Neural progenitor cell (in vitro differentiated cells): ENCODE measurements at regions not wholly inside any gene's neighbourhood (a gene's known extent, or its start where the extent isn't known, plus 50 kb on each side); places are given as distances from the start of the nearest gene placed in this dataset.

Experiments used
- DNase-seq: peaks from one replicate; pipeline ENCODE4 v3.0.0-alpha.2; 2016; ENCODE audit warnings: low spot score
- H2AFZ ChIP-seq: fragments of 200-600 bp; sonication (generic); replicated peaks from 2 replicates; pipeline ENCODE4 v1.6.1; 2016; ENCODE audit warnings: antibody characterized with exemption
- H3F3A ChIP-seq: fragments of 200-600 bp; sonication (generic); 2 replicates; pipeline ENCODE4 v1.6.1; 2016; ENCODE audit warnings: antibody characterized with exemption, low read depth
- H3K27ac ChIP-seq: fragments of 200-600 bp; sonication (generic); 2 replicates; pipeline ENCODE4 v1.5.1; 2016; ENCODE audit warnings: mild to moderate bottlenecking
- H3K27me3 ChIP-seq: fragments of 200-600 bp; sonication (generic); 2 replicates; pipeline ENCODE4 v1.6.1; 2016; ENCODE audit warnings: mild to moderate bottlenecking, moderate library complexity
- H3K36me3 ChIP-seq: fragments of 200-600 bp; sonication (generic); 2 replicates; pipeline ENCODE4 v1.5.1; 2016
- H3K4me1 ChIP-seq: fragments of 200-600 bp; sonication (generic); 2 replicates; pipeline ENCODE4 v1.6.1; 2016; ENCODE audit warnings: mixed run types
- H3K4me2 ChIP-seq: fragments of 200-600 bp; sonication (generic); 2 replicates; pipeline ENCODE4 v1.6.1; 2016
- H3K4me3 ChIP-seq: fragments of 200-600 bp; sonication (generic); 2 replicates; pipeline ENCODE4 v1.5.1; 2016
- H3K79me2 ChIP-seq: fragments of 200-600 bp; sonication (generic); 2 replicates; pipeline ENCODE4 v1.6.1; 2016; ENCODE audit warnings: low read depth
- H3K9ac ChIP-seq: fragments of 200-600 bp; sonication (generic); 2 replicates; pipeline ENCODE4 v1.6.1; 2016
- H3K9me3 ChIP-seq: fragments of 200-600 bp; sonication (generic); 2 replicates; pipeline ENCODE4 v1.5.1; 2016; ENCODE audit warnings: low read depth
- H4K20me1 ChIP-seq: fragments of 200-600 bp; sonication (generic); 2 replicates; pipeline ENCODE4 v1.6.1; 2016; ENCODE audit warnings: low read depth
- H3K27ac Mint-ChIP-seq: 3 replicates; pipeline ENCODE4 v1.8.0; 2021; ENCODE audit warnings: mixed read lengths
- H3K27me3 Mint-ChIP-seq: 2 replicates; pipeline ENCODE4 v1.8.0; 2022; ENCODE audit warnings: low read depth, mild to moderate bottlenecking, inconsistent platforms, moderate library complexity, mixed read lengths; ENCODE audit not compliant: insufficient read depth
- H3K36me3 Mint-ChIP-seq: 3 replicates; pipeline ENCODE4 v1.8.0; 2021; ENCODE audit warnings: mixed read lengths
- H3K4me1 Mint-ChIP-seq: 3 replicates; pipeline ENCODE4 v1.8.0; 2021; ENCODE audit warnings: mixed read lengths
- H3K4me3 Mint-ChIP-seq: 3 replicates; pipeline ENCODE4 v1.8.0; 2021; ENCODE audit warnings: mild to moderate bottlenecking, moderate library complexity, mixed read lengths
- H3K9me3 Mint-ChIP-seq: 3 replicates; pipeline ENCODE4 v1.8.0; 2020; ENCODE audit warnings: mixed read lengths
- CTCF ChIP-seq: fragments of 200-600 bp; sonication (generic); IDR thresholded peaks from 2 replicates; pipeline ENCODE4 v1.5.1; 2017; ENCODE audit warnings: antibody characterized with exemption, mild to moderate bottlenecking
- EZH2 ChIP-seq: fragments of 200-600 bp; sonication (generic); IDR thresholded peaks from 2 replicates; pipeline ENCODE4 v1.6.1; 2017; ENCODE audit warnings: antibody characterized with exemption, mild to moderate bottlenecking, moderate library complexity
- EZH2phosphoT487 ChIP-seq: fragments of 200-600 bp; sonication (generic); IDR thresholded peaks from 2 replicates; pipeline ENCODE4 v1.6.1; 2017; ENCODE audit warnings: antibody characterized with exemption

DNA sequence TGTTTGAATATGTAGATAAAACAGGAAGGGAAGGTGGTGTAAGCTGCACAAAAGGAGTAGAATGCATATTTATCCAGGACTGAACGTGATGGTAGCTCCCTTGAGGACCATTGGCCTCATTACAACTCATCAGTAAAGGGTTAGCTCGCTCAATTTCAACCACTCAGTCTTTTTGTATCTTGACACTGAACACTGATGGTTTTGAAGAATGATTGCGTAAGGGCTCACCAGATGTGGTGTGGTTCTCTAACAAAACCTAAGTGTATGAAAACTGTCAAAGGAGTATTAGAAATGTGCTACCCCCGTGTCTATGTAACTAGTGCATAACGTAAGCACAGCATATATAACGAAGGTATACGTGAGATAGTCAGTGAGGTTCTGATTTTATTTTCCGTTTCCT lies 272.4 kb upstream of the THSD7B start:
- TF ChIP-seq EZH2 (no peak), EZH2phosphoT487 (no peak), CTCF (no peak)
- Mint-ChIP-seq H3K36me3 (no peaks in the 10 kb centered on the region), H3K27ac (no peak overlapping the region), H3K4me3 (no peak overlapping the region), H3K9me3 (peaks cover 6% of the 10 kb centered on the region), H3K4me1 (peaks cover 6% of the 10 kb centered on the region), H3K27me3 (peaks cover 4% of the 10 kb centered on the region)
- Histone ChIP-seq H4K20me1 (no peaks in the 10 kb centered on the region), H3K27me3 (peaks cover 31% of the 10 kb centered on the region), H3K36me3 (no peaks in the 10 kb centered on the region), H3K27ac (no peak overlapping the region), H3K4me1 (peaks cover 9% of the 10 kb centered on the region), H3K9ac (no peak overlapping the region), H3K9me3 (no peaks in the 10 kb centered on the region), H2AFZ (no peak overlapping the region), H3K4me3 (no peak overlapping the region), H3K4me2 (no peak overlapping the region), H3K79me2 (no peaks in the 10 kb centered on the region), H3F3A (no peaks in the 10 kb centered on the region)
- no peak for DNase-seq

DNA sequence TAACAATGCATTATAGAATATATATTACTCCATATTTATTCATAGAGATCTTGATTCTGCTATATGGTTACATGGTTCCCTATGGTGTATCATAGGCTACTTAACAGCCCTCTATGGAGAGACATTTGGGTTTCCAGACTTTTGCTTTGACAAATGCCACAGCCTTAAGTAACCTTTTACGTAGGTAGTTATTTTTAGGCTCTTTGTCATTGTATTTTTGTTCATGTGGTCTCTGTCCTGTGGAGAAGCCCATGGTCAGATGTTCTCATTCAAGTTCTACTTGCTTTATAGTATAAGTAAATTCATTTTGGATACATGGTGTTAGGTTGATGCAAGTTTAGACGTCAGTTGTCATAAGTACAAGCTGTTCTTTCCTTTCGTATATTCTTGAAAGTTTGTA lies 275.2 kb upstream of the THSD7B start:
- peaks cover 4% of the 10 kb centered on the region for H3K27me3 Mint-ChIP-seq

DNA sequence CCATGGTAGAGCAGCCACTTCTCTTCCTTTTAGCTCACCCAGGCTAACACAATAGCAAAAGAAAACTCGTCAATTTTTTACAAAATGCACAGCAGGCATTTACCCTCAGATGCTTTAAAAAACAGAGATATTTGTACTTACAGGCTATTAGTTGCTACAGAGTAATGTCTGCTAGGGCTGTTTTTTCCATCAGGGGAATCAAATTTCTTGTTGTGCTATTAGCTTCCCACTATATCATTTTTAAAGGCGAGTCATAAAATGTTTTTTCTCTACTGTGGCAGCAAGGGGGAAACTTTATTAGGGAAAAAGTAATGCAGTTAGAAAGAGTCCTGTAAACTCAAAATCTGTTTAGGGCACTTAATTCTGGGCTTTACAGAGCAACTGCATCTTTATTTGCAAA lies 277.9 kb upstream of the THSD7B start:
- H2AFZ ChIP-seq = no peak overlapping the region
- no peaks in the 10 kb centered on the region for H3F3A ChIP-seq
- H3K4me1 ChIP-seq = peaks cover 9% of the 10 kb centered on the region
- H3K36me3 Mint-ChIP-seq = no peaks in the 10 kb centered on the region
- no peak overlapping the region for H3K4me3 Mint-ChIP-seq
- H3K4me1 Mint-ChIP-seq = peaks cover 6% of the 10 kb centered on the region
- H3K4me3 ChIP-seq = no peak overlapping the region
- no peak for TF ChIP-seq CTCF
- TF ChIP-seq EZH2 = no peak
- TF ChIP-seq EZH2phosphoT487 = no peak
- no peak overlapping the region for H3K4me2 ChIP-seq
- H3K9me3 Mint-ChIP-seq = peaks cover 6% of the 10 kb centered on the region
- no peaks in the 10 kb centered on the region for H3K79me2 ChIP-seq
- no peak overlapping the region for H3K9ac ChIP-seq
- DNase-seq = no peak
- H3K27me3 Mint-ChIP-seq = peaks cover 4% of the 10 kb centered on the region
- H3K27me3 ChIP-seq = peaks cover 16% of the 10 kb centered on the region
- no peak overlapping the region for H3K27ac ChIP-seq
- H4K20me1 ChIP-seq = no peaks in the 10 kb centered on the region
- H3K9me3 ChIP-seq = no peaks in the 10 kb centered on the region
- H3K27ac Mint-ChIP-seq = no peak overlapping the region
- no peaks in the 10 kb centered on the region for H3K36me3 ChIP-seq

More for the DNA sequence above, 275.2 kb upstream of the THSD7B start:
- Histone ChIP-seq H3K27me3 (peaks cover 31% of the 10 kb centered on the region), H3K36me3 (no peaks in the 10 kb centered on the region), H2AFZ (no peak overlapping the region), H3K9me3 (no peaks in the 10 kb centered on the region), H3K4me2 (no peak overlapping the region), H3K27ac (no peak overlapping the region), H3K9ac (no peak overlapping the region), H4K20me1 (no peaks in the 10 kb centered on the region), H3K4me1 (peaks cover 9% of the 10 kb centered on the region), H3K4me3 (no peak overlapping the region), H3F3A (no peaks in the 10 kb centered on the region), H3K79me2 (no peaks in the 10 kb centered on the region)
- Mint-ChIP-seq H3K27ac (no peak overlapping the region), H3K4me3 (no peak overlapping the region), H3K9me3 (peaks cover 6% of the 10 kb centered on the region), H3K36me3 (no peaks in the 10 kb centered on the region), H3K4me1 (peaks cover 6% of the 10 kb centered on the region)
- no peak for TF ChIP-seq CTCF
- TF ChIP-seq EZH2 = no peak
- no peak for TF ChIP-seq EZH2phosphoT487
- DNase-seq = no peak

DNA sequence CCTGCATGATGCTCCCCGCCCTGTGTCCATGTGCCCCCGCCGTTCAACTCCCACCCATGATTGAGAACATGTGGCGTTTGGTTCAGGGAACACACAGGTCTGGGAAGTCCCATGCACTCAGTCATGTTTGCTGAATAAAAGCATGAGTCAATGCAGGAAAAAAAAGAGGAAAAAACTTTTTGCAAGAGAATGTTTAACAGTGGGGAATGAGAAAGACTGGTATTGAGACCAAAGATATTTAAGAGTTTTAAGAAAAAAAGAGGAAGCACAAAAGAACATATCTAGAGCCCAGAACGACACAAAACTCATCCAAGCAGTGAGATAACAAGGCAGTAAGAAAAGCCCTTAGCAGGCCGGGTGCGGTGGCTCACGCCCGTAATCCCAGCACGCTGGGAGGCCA lies 279.2 kb upstream of the THSD7B start:
- no peaks in the 10 kb centered on the region for H3K27me3 Mint-ChIP-seq
- Histone ChIP-seq H4K20me1 (no peaks in the 10 kb centered on the region), H3K4me2 (no peak overlapping the region), H3K4me3 (no peak overlapping the region), H3K79me2 (no peaks in the 10 kb centered on the region), H2AFZ (no peak overlapping the region), H3K9ac (no peak overlapping the region), H3K4me1 (no peaks in the 10 kb centered on the region), H3K9me3 (no peaks in the 10 kb centered on the region), H3K27ac (no peak overlapping the region), H3K36me3 (no peaks in the 10 kb centered on the region), H3F3A (no peaks in the 10 kb centered on the region), H3K27me3 (peaks cover 13% of the 10 kb centered on the region)
- no peak for TF ChIP-seq EZH2
- TF ChIP-seq CTCF = no peak
- no peak for TF ChIP-seq EZH2phosphoT487
- no peak overlapping the region for H3K4me3 Mint-ChIP-seq
- no peaks in the 10 kb centered on the region for H3K4me1 Mint-ChIP-seq
- no peak overlapping the region for H3K27ac Mint-ChIP-seq
- no peaks in the 10 kb centered on the region for H3K9me3 Mint-ChIP-seq
- H3K36me3 Mint-ChIP-seq = no peaks in the 10 kb centered on the region
- no peak for DNase-seq
